Karpas-422 (cell line): ENCODE measurements at regions not wholly inside any gene's neighbourhood (a gene's known extent, or its start where the extent isn't known, plus 50 kb on each side); places are given as distances from the start of the nearest gene placed in this dataset.
"Not testable (repeated sequence)": the region's sequence is repeated elsewhere in the genome, so short reads cannot be mapped to it uniquely, and the experiment has no call there.

ENCODE experiments used
- DNase-seq: peaks from one replicate; pipeline ENCODE4 v3.0.0-alpha.2; 2015
- H2AFZ ChIP-seq: fragments of 200-600 bp; sonication (generic); 2 replicates; pipeline ENCODE4 v1.6.1; 2014; ENCODE audit warnings: antibody characterized with exemption, low read length, mixed read lengths
- H3K27ac ChIP-seq: fragments of 200-600 bp; sonication (generic); 2 replicates; pipeline ENCODE4 v1.5.1; 2014; ENCODE audit warnings: mild to moderate bottlenecking, low read length, moderate library complexity
- H3K27me3 ChIP-seq: fragments of 200-600 bp; sonication (generic); 2 replicates; pipeline ENCODE4 v1.6.1; 2014; ENCODE audit warnings: low read length, mixed read lengths
- H3K36me3 ChIP-seq: fragments of 200-600 bp; sonication (generic); 2 replicates; pipeline ENCODE4 v1.6.1; 2014; ENCODE audit warnings: low read length, mixed read lengths; ENCODE audit not compliant: insufficient read depth
- H3K4me1 ChIP-seq: fragments of 200-600 bp; sonication (generic); 2 replicates; pipeline ENCODE4 v1.6.1; 2014; ENCODE audit warnings: mild to moderate bottlenecking, low read length, mixed read lengths
- H3K4me2 ChIP-seq: fragments of 200-600 bp; sonication (generic); 2 replicates; pipeline ENCODE4 v1.6.1; 2014; ENCODE audit warnings: low read length, low read depth, mild to moderate bottlenecking; ENCODE audit not compliant: poor library complexity, severe bottlenecking
- H3K4me3 ChIP-seq: fragments of 200-600 bp; sonication (generic); 2 replicates; pipeline ENCODE4 v1.5.1; 2014; ENCODE audit warnings: mild to moderate bottlenecking, antibody characterized with exemption, low read length, mixed read lengths
- H3K79me2 ChIP-seq: fragments of 200-600 bp; sonication (generic); 2 replicates; pipeline ENCODE4 v1.6.1; 2014; ENCODE audit warnings: mild to moderate bottlenecking, low read length, mixed read lengths
- H3K9ac ChIP-seq: fragments of 200-600 bp; sonication (generic); 2 replicates; pipeline ENCODE4 v1.6.0; 2014; ENCODE audit warnings: low read length
- H3K9me2 ChIP-seq: fragments of 200-600 bp; sonication (generic), shearing (Covaris generic); replicated peaks from 2 replicates; pipeline ENCODE4 v1.6.0; 2014; ENCODE audit warnings: mild to moderate bottlenecking, low read length, moderate library complexity; ENCODE audit not compliant: insufficient read depth
- H3K9me3 ChIP-seq: fragments of 300-700, 200-600 bp; sonication (generic); 2 replicates; pipeline ENCODE4 v1.6.1; 2014; ENCODE audit warnings: low read length, mixed read lengths
- H4K20me1 ChIP-seq: fragments of 200-600 bp; sonication (generic); 2 replicates; pipeline ENCODE4 v1.6.1; 2014; ENCODE audit warnings: mild to moderate bottlenecking, antibody characterized with exemption, low read length, low read depth; ENCODE audit not compliant: insufficient read depth

- Histone ChIP-seq H3K9me2 (no peaks in the 10 kb centered on the region; the same call in 1 of the 2 replicates), H4K20me1 (no peaks in the 10 kb centered on the region), H3K27me3 (no peaks in the 10 kb centered on the region), H3K27ac (no peak overlapping the region), H3K4me3 (no peak overlapping the region), H3K79me2 (no peaks in the 10 kb centered on the region), H3K4me2 (no peak overlapping the region), H3K9ac (no peak overlapping the region), H3K36me3 (no peaks in the 10 kb centered on the region), H3K4me1 (no peaks in the 10 kb centered on the region), H2AFZ (no peak overlapping the region), H3K9me3 (peaks cover 4% of the 10 kb centered on the region; the same call in 1 of the 2 replicates)
- DNase-seq = no peak
These were observed 239.1 kb downstream of the CHM start for GRCh38 chrX:85808217-85808616.

GRCh38 chrX:85772391-85772790, 275.0 kb downstream of the CHM start:
- not testable (repeated sequence) for H4K20me1 ChIP-seq, H3K36me3 ChIP-seq, H3K4me1 ChIP-seq, H3K9ac ChIP-seq, H3K4me3 ChIP-seq, H3K27me3 ChIP-seq, H3K27ac ChIP-seq, H3K9me2 ChIP-seq, H3K4me2 ChIP-seq, DNase-seq, H2AFZ ChIP-seq, H3K9me3 ChIP-seq, H3K79me2 ChIP-seq

- no peaks in the 10 kb centered on the region for H3K9me3 ChIP-seq
- no peak overlapping the region for H3K27ac ChIP-seq
- H3K27me3 ChIP-seq = no peaks in the 10 kb centered on the region
- no peaks in the 10 kb centered on the region for H3K36me3 ChIP-seq
- DNase-seq = no peak
- no peak overlapping the region for H3K9ac ChIP-seq
- no peak overlapping the region for H3K4me3 ChIP-seq
- no peaks in the 10 kb centered on the region for H3K79me2 ChIP-seq
- no peaks in the 10 kb centered on the region for H3K9me2 ChIP-seq
- no peaks in the 10 kb centered on the region for H3K4me1 ChIP-seq
- H4K20me1 ChIP-seq = no peaks in the 10 kb centered on the region
- no peak overlapping the region for H2AFZ ChIP-seq
- no peak overlapping the region for H3K4me2 ChIP-seq
These were observed 281.7 kb downstream of the CHM start for GRCh38 chrX:85765651-85766050.

GRCh38 chrX:85723025-85723424, 324.3 kb downstream of the CHM start:
- H4K20me1 ChIP-seq, H2AFZ ChIP-seq: not testable (repeated sequence)
- peaks cover 12% of the 10 kb centered on the region; the same call in 1 of the 2 replicates for H3K9me3 ChIP-seq

GRCh38 chrX:85703233-85703632, 323.8 kb upstream of the POF1B start:
- H2AFZ ChIP-seq, H3K4me3 ChIP-seq, H3K4me2 ChIP-seq, H3K36me3 ChIP-seq, H3K79me2 ChIP-seq, H3K4me1 ChIP-seq, H3K9me3 ChIP-seq, H3K9ac ChIP-seq, H4K20me1 ChIP-seq, H3K9me2 ChIP-seq, DNase-seq, H3K27ac ChIP-seq, H3K27me3 ChIP-seq: not testable (repeated sequence)

More at GRCh38 chrX:85723025-85723424, 324.3 kb downstream of the CHM start:
- not testable (repeated sequence) for H3K27me3 ChIP-seq, H3K79me2 ChIP-seq, H3K36me3 ChIP-seq, H3K9ac ChIP-seq, H3K9me2 ChIP-seq, DNase-seq, H3K4me2 ChIP-seq, H3K4me1 ChIP-seq, H3K4me3 ChIP-seq, H3K27ac ChIP-seq

GRCh38 chrX:85698921-85699320, 319.5 kb upstream of the POF1B start:
- H3K9me3 ChIP-seq = no peaks in the 10 kb centered on the region; the same call in 1 of the 2 replicates
- no peaks in the 10 kb centered on the region for H3K36me3 ChIP-seq
- no peak overlapping the region for H3K27ac ChIP-seq
- H3K27me3 ChIP-seq = no peaks in the 10 kb centered on the region
- H3K4me1 ChIP-seq = no peaks in the 10 kb centered on the region
- H3K79me2 ChIP-seq = no peaks in the 10 kb centered on the region
- H3K9me2 ChIP-seq = 0 out of 2 replicates have a peak, but pooled peaks cover 4% of the 10 kb centered on the region
- H4K20me1 ChIP-seq = no peaks in the 10 kb centered on the region
- no peak overlapping the region for H3K9ac ChIP-seq
- no peak overlapping the region for H2AFZ ChIP-seq
- H3K4me3 ChIP-seq = no peak overlapping the region
- H3K4me2 ChIP-seq = no peak overlapping the region
- no peak for DNase-seq

- H3K36me3 ChIP-seq = no peaks in the 10 kb centered on the region
- H2AFZ ChIP-seq = no peak overlapping the region
- H3K27ac ChIP-seq = no peak overlapping the region
- no peak for DNase-seq
- 0 out of 2 replicates have a peak, but pooled peaks cover 5% of the 10 kb centered on the region for H3K9me3 ChIP-seq
- H3K79me2 ChIP-seq = no peaks in the 10 kb centered on the region
- H3K4me3 ChIP-seq = no peak overlapping the region
- H3K4me1 ChIP-seq = no peaks in the 10 kb centered on the region
- H3K9me2 ChIP-seq = no peaks in the 10 kb centered on the region
- H3K9ac ChIP-seq = no peak overlapping the region
- no peaks in the 10 kb centered on the region for H4K20me1 ChIP-seq
- H3K27me3 ChIP-seq = no peaks in the 10 kb centered on the region
- H3K4me2 ChIP-seq = no peak overlapping the region
These were observed 306.4 kb upstream of the POF1B start for GRCh38 chrX:85685843-85686242.

GRCh38 chrX:85666471-85666870, 287.0 kb upstream of the POF1B start:
- no peaks in the 10 kb centered on the region for H4K20me1 ChIP-seq
- H2AFZ ChIP-seq = no peak overlapping the region
- DNase-seq = no peak
- H3K9me2 ChIP-seq = no peaks in the 10 kb centered on the region
- H3K79me2 ChIP-seq = no peaks in the 10 kb centered on the region
- H3K27ac ChIP-seq = no peak overlapping the region
- no peaks in the 10 kb centered on the region for H3K27me3 ChIP-seq
- no peak overlapping the region for H3K4me2 ChIP-seq
- peaks cover 7% of the 10 kb centered on the region; the same call in 1 of the 2 replicates for H3K9me3 ChIP-seq
- no peaks in the 10 kb centered on the region for H3K4me1 ChIP-seq
- H3K9ac ChIP-seq = no peak overlapping the region
- no peak overlapping the region for H3K4me3 ChIP-seq
- H3K36me3 ChIP-seq = no peaks in the 10 kb centered on the region

- not testable (repeated sequence) for H3K9ac ChIP-seq, H3K36me3 ChIP-seq, H3K9me2 ChIP-seq, DNase-seq, H3K4me2 ChIP-seq, H3K27ac ChIP-seq, H4K20me1 ChIP-seq, H3K4me3 ChIP-seq, H3K4me1 ChIP-seq, H3K27me3 ChIP-seq, H2AFZ ChIP-seq, H3K79me2 ChIP-seq
- peaks cover 12% of the 10 kb centered on the region; the same call in 1 of the 2 replicates for H3K9me3 ChIP-seq
These were observed 284.5 kb upstream of the POF1B start for GRCh38 chrX:85663970-85664369.
